Muscle of leg (tissue), 3 donors: ENCODE measurements at regions not wholly inside any gene's neighbourhood (a gene's known extent, or its start where the extent isn't known, plus 50 kb on each side); places are given as distances from the start of the nearest gene placed in this dataset.
A peak's percentile ranks its signal among the peaks of the same experiment; 100 is the strongest.

ENCODE experiments used
- DNase-seq: peaks from one replicate; pipeline ENCODE4 v3.0.0; 2013
- H3K27ac ChIP-seq: one replicate; pipeline ENCODE4 v1.5.1; 2013; ENCODE audit warnings: mild to moderate bottlenecking, low read length, control low read depth
- H3K27me3 ChIP-seq: one replicate; pipeline ENCODE4 v1.6.1; 2013; ENCODE audit warnings: low read length; ENCODE audit not compliant: control insufficient read depth, insufficient read depth
- H3K36me3 ChIP-seq: one replicate; pipeline ENCODE4 v1.6.1; 2013; ENCODE audit warnings: low read length; ENCODE audit not compliant: control insufficient read depth, insufficient read depth
- H3K4me1 ChIP-seq: one replicate; pipeline ENCODE4 v1.6.1; 2013; ENCODE audit warnings: low read length; ENCODE audit not compliant: control insufficient read depth, insufficient read depth
- H3K4me3 ChIP-seq: one replicate; pipeline ENCODE4 v1.5.1; 2013; ENCODE audit warnings: low read length, control low read depth
- H3K9me3 ChIP-seq: replicated peaks from 2 replicates; pipeline ENCODE4 v1.6.1; 2013; ENCODE audit warnings: low read depth, low read length; ENCODE audit not compliant: control insufficient read depth
- WGBS: methylation state at CpG from one replicate; pipeline ENCODE4 v1.1.5; 2013; ENCODE audit warnings: missing lambda C conversion rate; ENCODE audit not compliant: insufficient coverage; 5-methylcytosine and 5-hydroxymethylcytosine counted together

GRCh38 chr20:48204499-48204898 is 419.2 kb upstream of the SULF2 start:
- H3K36me3 ChIP-seq: no peaks in the 10 kb centered on the region
- peaks cover 49% of the 10 kb centered on the region for H3K4me1 ChIP-seq
- DNase-seq: no peak
- H3K9me3 ChIP-seq: no peaks in the 10 kb centered on the region
- peaks cover 4% of the 10 kb centered on the region for H3K27me3 ChIP-seq
- H3K4me3 ChIP-seq: no peak overlapping the region
- no peak overlapping the region for H3K27ac ChIP-seq
- 96% methylated on average over 6 of the region's 9 CpGs for WGBS

GRCh38 chr20:48203252-48203651 is 418.0 kb upstream of the SULF2 start:
- peaks cover 4% of the 10 kb centered on the region for H3K27me3 ChIP-seq
- no peak overlapping the region for H3K27ac ChIP-seq
- no peaks in the 10 kb centered on the region for H3K36me3 ChIP-seq
- no peak for DNase-seq
- WGBS: 69% methylated on average over 4 of the region's 6 CpGs
- H3K4me1 ChIP-seq: peaks cover 42% of the 10 kb centered on the region
- H3K9me3 ChIP-seq: no peaks in the 10 kb centered on the region
- H3K4me3 ChIP-seq: no peak overlapping the region

- Histone ChIP-seq H3K36me3 (no peaks in the 10 kb centered on the region), H3K27me3 (peaks cover 4% of the 10 kb centered on the region), H3K9me3 (no peaks in the 10 kb centered on the region), H3K4me1 (peaks cover 42% of the 10 kb centered on the region), H3K4me3 (no peak overlapping the region), H3K27ac (no peak overlapping the region)
- 45% methylated on average over 5 of the region's 19 CpGs for whole genome bisulfite sequencing
- no peak for DNase-seq
Observed at GRCh38 chr20:48202334-48203113, 417.2 kb upstream of the SULF2 start.

- 100% methylated on average over 1 of the region's 5 CpGs for WGBS
- Histone ChIP-seq H3K27ac (no peak overlapping the region), H3K36me3 (no peaks in the 10 kb centered on the region), H3K4me3 (no peak overlapping the region), H3K4me1 (peaks cover 47% of the 10 kb centered on the region), H3K9me3 (no peaks in the 10 kb centered on the region), H3K27me3 (peaks cover 7% of the 10 kb centered on the region)
- DNase-seq: no peak
Observed at GRCh38 chr20:48201885-48202284, 416.6 kb upstream of the SULF2 start.

GRCh38 chr20:48201188-48201587 is 415.9 kb upstream of the SULF2 start:
- WGBS: 75% methylated on average over 8 of the region's 8 CpGs
- no peak overlapping the region for H3K4me3 ChIP-seq
- peaks cover 11% of the 10 kb centered on the region for H3K27me3 ChIP-seq
- no peaks in the 10 kb centered on the region for H3K9me3 ChIP-seq
- DNase-seq: no peak
- peaks cover 53% of the 10 kb centered on the region for H3K4me1 ChIP-seq
- H3K27ac ChIP-seq: no peak overlapping the region
- no peaks in the 10 kb centered on the region for H3K36me3 ChIP-seq

- Histone ChIP-seq H3K4me3 (no peak overlapping the region), H3K9me3 (no peaks in the 10 kb centered on the region), H3K27me3 (peaks cover 13% of the 10 kb centered on the region), H3K27ac (no peak overlapping the region), H3K4me1 (peaks cover 35% of the 10 kb centered on the region), H3K36me3 (no peaks in the 10 kb centered on the region)
- peak; percentile 67 for DNase-seq
- 21% methylated on average over 5 of the region's 8 CpGs for WGBS
Observed at GRCh38 chr20:48198929-48199451, 413.7 kb upstream of the SULF2 start.

GRCh38 chr20:48197066-48197465 is 411.8 kb upstream of the SULF2 start:
- no peaks in the 10 kb centered on the region for H3K36me3 ChIP-seq
- no peak overlapping the region for H3K27ac ChIP-seq
- DNase-seq: peak; percentile 77
- H3K4me3 ChIP-seq: no peak overlapping the region
- peaks cover 25% of the 10 kb centered on the region for H3K4me1 ChIP-seq
- H3K9me3 ChIP-seq: no peaks in the 10 kb centered on the region
- WGBS: 21% methylated on average over 12 of the region's 14 CpGs
- peaks cover 16% of the 10 kb centered on the region for H3K27me3 ChIP-seq

GRCh38 chr20:48196486-48196885 is 411.2 kb upstream of the SULF2 start:
- Histone ChIP-seq H3K36me3 (no peaks in the 10 kb centered on the region), H3K4me3 (no peak overlapping the region), H3K27me3 (peaks cover 16% of the 10 kb centered on the region), H3K4me1 (peaks cover 22% of the 10 kb centered on the region), H3K9me3 (no peaks in the 10 kb centered on the region), H3K27ac (no peak overlapping the region)
- 71% methylated on average over 4 of the region's 10 CpGs for WGBS
- no peak for DNase-seq

- H3K27me3 ChIP-seq: peaks cover 16% of the 10 kb centered on the region
- peaks cover 20% of the 10 kb centered on the region for H3K4me1 ChIP-seq
- no peak overlapping the region for H3K4me3 ChIP-seq
- DNase-seq: no peak
- H3K9me3 ChIP-seq: no peaks in the 10 kb centered on the region
- WGBS: 50% methylated on average over 4 of the region's 5 CpGs
- H3K36me3 ChIP-seq: no peaks in the 10 kb centered on the region
- H3K27ac ChIP-seq: no peak overlapping the region
Observed at GRCh38 chr20:48196001-48196400, 410.7 kb upstream of the SULF2 start.

- Histone ChIP-seq H3K27ac (no peak overlapping the region), H3K4me1 (peaks cover 17% of the 10 kb centered on the region), H3K9me3 (no peaks in the 10 kb centered on the region), H3K36me3 (no peaks in the 10 kb centered on the region), H3K27me3 (peaks cover 16% of the 10 kb centered on the region), H3K4me3 (no peak overlapping the region)
- 78% methylated on average over 8 of the region's 9 CpGs for whole genome bisulfite sequencing
- DNase-seq: no peak
Observed at GRCh38 chr20:48195121-48195870, 410.0 kb upstream of the SULF2 start.
